ENCODE measurements at regions not wholly inside any gene's neighbourhood (a gene's known extent, or its start where the extent isn't known, plus 50 kb on each side); places are given as distances from the start of the nearest gene placed in this dataset.

- H3K4me3 ChIP-seq (ENCODE audit: low read length): no peak overlapping the region
- no peaks in the 10 kb centered on the region for H3K4me1 ChIP-seq (ENCODE audit: insufficient read depth, low read length)
- H3K4me2 ChIP-seq (ENCODE audit: low read length): no peak overlapping the region
- H3K27me3 ChIP-seq (ENCODE audit: low read length): no peaks in the 10 kb centered on the region
- H3K36me3 ChIP-seq (ENCODE audit: low read depth, low read length): no peaks in the 10 kb centered on the region
- no peaks in the 10 kb centered on the region for H3K79me2 ChIP-seq (ENCODE audit: low read length)
- DNase-seq: peak; percentile 35
- no peaks in the 10 kb centered on the region for H3K9me3 ChIP-seq (ENCODE audit: low read length)
- H3K9ac ChIP-seq (ENCODE audit: low read length): no peak overlapping the region
- 0 out of 2 replicates have a peak, but pooled peaks have one; percentile 33 for ATAC-seq
- H4K20me1 ChIP-seq (ENCODE audit: low read length): no peaks in the 10 kb centered on the region
- no TSS peak for BruUV-seq (replicated peaks)
- intact Hi-C loops (cut with micrococcal nuclease): no loop called here
- CTCF ChIA-PET: interaction anchor here (0.6 kb wide), 1 partner anchor 1548 kb away, joined by 3 read pairs; no protein-coding TSS in a partner anchor
- no peaks in the 10 kb centered on the region for H3K9me2 ChIP-seq (replicated peaks; ENCODE audit: low read length)
- H2AFZ ChIP-seq (ENCODE audit: low read length): no peak overlapping the region
- TF ChIP-seq CTCF (conservative IDR thresholded peaks at IDR 0.05; ENCODE audit: low read depth, low read length) (peak; percentile 60), EZH2 (IDR thresholded peaks at IDR 0.05; ENCODE audit: low read length, unreplicated experiment) (no peak)
- no peaks in the 10 kb centered on the region for H3F3A ChIP-seq (ENCODE audit: low read length, unreplicated experiment)
- POLR2A ChIA-PET (ENCODE audit: unreplicated experiment): no interaction called here
- H3K27ac ChIP-seq (ENCODE audit: low read length): no peak overlapping the region
These were observed 648.5 kb upstream of the RBFOX1 start for GRCh38 chr16:6684076-6684673.

- Histone ChIP-seq H3K27me3 (ENCODE audit: low read length) (no peaks in the 10 kb centered on the region), H3K9me2 (replicated peaks; ENCODE audit: low read length) (no peaks in the 10 kb centered on the region), H3K4me2 (ENCODE audit: low read length) (no peak overlapping the region), H3K36me3 (ENCODE audit: low read depth, low read length) (no peaks in the 10 kb centered on the region), H2AFZ (ENCODE audit: low read length) (no peak overlapping the region), H4K20me1 (ENCODE audit: low read length) (no peaks in the 10 kb centered on the region), H3K9me3 (ENCODE audit: low read length) (no peaks in the 10 kb centered on the region), H3F3A (ENCODE audit: low read length, unreplicated experiment) (no peaks in the 10 kb centered on the region), H3K79me2 (ENCODE audit: low read length) (no peaks in the 10 kb centered on the region), H3K4me1 (ENCODE audit: insufficient read depth, low read length) (no peaks in the 10 kb centered on the region), H3K9ac (ENCODE audit: low read length) (no peak overlapping the region), H3K27ac (ENCODE audit: low read length) (no peak overlapping the region), H3K4me3 (ENCODE audit: low read length) (no peak overlapping the region)
- ChIA-PET POLR2A (ENCODE audit: unreplicated experiment) (no interaction called here), CTCF (interaction anchor here (0.7 kb wide), 2 partner anchors 35 to 37 kb away, joined by 8 to 14 read pairs; no protein-coding TSS in a partner anchor)
- ATAC-seq (no peak), DNase-seq (peak; percentile 6)
- no TSS peak for BruUV-seq (replicated peaks)
- no peak for TF ChIP-seq EZH2 (IDR thresholded peaks at IDR 0.05; ENCODE audit: low read length, unreplicated experiment)
- peak; percentile 51 for TF ChIP-seq CTCF (conservative IDR thresholded peaks at IDR 0.05; ENCODE audit: low read depth, low read length)
- intact Hi-C loops (cut with micrococcal nuclease): no loop called here
These were observed 650.4 kb upstream of the RBFOX1 start for GRCh38 chr16:6682142-6682811.

DNA sequence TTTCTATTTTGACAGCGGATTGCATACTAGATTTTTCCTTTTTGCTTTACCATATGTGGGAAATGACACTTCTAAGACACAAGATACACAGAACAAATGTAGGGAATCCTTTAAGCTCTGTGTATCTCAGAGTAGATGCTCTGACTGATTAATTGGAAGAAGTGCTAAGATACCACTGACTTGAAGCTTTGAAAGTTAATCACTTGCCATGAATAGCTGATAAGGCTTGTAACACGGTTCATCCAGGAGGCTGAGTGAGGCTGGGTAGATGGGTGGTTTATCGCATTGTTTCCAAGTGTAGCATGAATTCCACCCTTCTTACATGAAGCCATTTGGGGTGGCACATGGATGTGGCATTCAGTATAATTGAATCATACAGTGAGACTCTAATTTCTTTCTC lies 654.1 kb upstream of the RBFOX1 start:
- no peak for DNase-seq
- no peaks in the 10 kb centered on the region for H3F3A ChIP-seq (ENCODE audit: low read length, unreplicated experiment)
- no peak overlapping the region for H3K4me3 ChIP-seq (ENCODE audit: low read length)
- TF ChIP-seq EZH2phosphoT487 (IDR thresholded peaks at IDR 0.05; ENCODE audit: borderline replicate concordance, low read length) (no peak), CTCF (conservative IDR thresholded peaks at IDR 0.05; ENCODE audit: low read depth, low read length) (no peak), EZH2 (IDR thresholded peaks at IDR 0.05; ENCODE audit: low read length, unreplicated experiment) (no peak)
- no peaks in the 10 kb centered on the region for H3K79me2 ChIP-seq (ENCODE audit: low read length)
- ChIA-PET POLR2A (ENCODE audit: unreplicated experiment) (no interaction called here), CTCF (no interaction called here)
- no peaks in the 10 kb centered on the region for H3K27me3 ChIP-seq (ENCODE audit: low read length)
- H3K9me3 ChIP-seq (ENCODE audit: low read length): no peaks in the 10 kb centered on the region
- no peak overlapping the region for H3K9ac ChIP-seq (ENCODE audit: low read length)
- BruUV-seq (replicated peaks): no TSS peak
- intact Hi-C loops (cut with micrococcal nuclease): no loop called here
- no peak overlapping the region for H3K27ac ChIP-seq (ENCODE audit: low read length)
- H3K4me2 ChIP-seq (ENCODE audit: low read length): no peak overlapping the region
- no peak for ATAC-seq
- no peaks in the 10 kb centered on the region for H3K36me3 ChIP-seq (ENCODE audit: low read depth, low read length)
- H4K20me1 ChIP-seq (ENCODE audit: low read length): no peaks in the 10 kb centered on the region
- no peaks in the 10 kb centered on the region for H3K9me2 ChIP-seq (replicated peaks; ENCODE audit: low read length)
- no peaks in the 10 kb centered on the region for H3K4me1 ChIP-seq (ENCODE audit: insufficient read depth, low read length)
- H2AFZ ChIP-seq (ENCODE audit: low read length): no peak overlapping the region
